GM19238 (cell line): ENCODE measurements at regions not wholly inside any gene's neighbourhood (a gene's known extent, or its start where the extent isn't known, plus 50 kb on each side); places are given as distances from the start of the nearest gene placed in this dataset.
"Not testable (repeated sequence)": the region's sequence is repeated elsewhere in the genome, so short reads cannot be mapped to it uniquely, and the experiment has no call there.

ENCODE experiments used
- DNase-seq: peaks from one replicate; pipeline ENCODE4 v3.0.0; 2011; ENCODE audit warnings: low spot score; ENCODE audit not compliant: insufficient read length

DNA sequence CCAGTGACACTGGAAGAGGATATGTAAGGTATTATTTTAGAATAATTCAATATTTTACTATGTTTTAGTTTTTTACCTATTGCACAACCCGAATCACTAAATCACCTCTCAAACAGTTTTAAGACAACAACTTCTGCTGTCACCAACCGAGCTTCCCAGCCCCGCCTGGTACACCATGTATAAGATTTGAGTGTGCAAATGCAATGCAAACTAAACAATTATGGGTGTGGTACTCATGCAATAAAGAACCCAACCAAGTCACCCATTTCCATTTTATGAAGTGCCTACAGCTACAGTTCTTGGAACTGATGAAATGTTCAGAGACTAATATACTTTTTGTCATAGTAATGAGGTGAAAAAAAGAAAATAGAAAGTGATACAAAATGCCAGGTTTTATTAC, 256.2 kb downstream of the TAFA4 start:
- no peak for DNase-seq

DNA sequence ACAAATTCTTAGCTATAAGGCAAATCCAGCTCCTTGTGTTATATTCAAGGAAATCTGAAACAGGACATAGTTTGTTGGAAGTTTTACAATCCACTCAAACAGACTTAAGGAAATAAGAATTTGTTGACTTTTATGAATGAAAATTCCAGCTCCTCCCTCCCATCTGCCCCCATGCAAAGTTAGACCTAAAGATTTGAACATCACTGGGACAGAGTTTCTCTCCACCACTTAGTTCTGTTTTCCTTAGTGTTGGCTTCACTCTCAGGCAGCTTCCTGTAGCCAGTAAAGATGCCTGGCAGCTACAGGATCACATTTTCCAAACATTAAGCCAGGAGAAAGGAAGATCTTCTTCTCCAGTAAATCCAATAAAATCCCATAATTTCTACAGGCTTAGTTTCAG, 265.0 kb downstream of the TAFA4 start:
- DNase-seq, result no peak

- no peak for DNase-seq
Measured at GRCh38 chr3:68666429-68667136, 265.8 kb downstream of the TAFA4 start.

- DNase-seq, result no peak
Measured at GRCh38 chr3:68664276-68664675, 268.1 kb downstream of the TAFA4 start.

DNA sequence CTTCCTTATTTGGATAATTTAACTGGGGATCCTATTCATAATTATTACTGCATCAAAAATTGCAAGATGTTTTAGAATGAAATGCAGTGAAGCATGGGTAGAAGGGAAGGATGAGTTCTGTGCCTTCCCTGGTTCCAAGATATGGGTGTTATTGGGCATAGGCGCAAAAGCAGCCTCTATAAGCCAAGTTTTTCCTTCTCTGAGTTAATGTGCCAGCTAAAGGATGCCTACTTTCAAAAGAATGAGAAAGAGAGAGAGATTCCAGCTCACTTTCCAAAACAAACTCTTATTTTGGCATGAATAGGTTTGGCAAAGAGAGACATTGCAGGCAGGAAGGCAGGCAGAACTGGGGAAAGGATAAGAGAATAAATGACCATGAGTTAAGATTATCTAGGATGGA, 270.2 kb downstream of the TAFA4 start:
- no peak for DNase-seq

DNA sequence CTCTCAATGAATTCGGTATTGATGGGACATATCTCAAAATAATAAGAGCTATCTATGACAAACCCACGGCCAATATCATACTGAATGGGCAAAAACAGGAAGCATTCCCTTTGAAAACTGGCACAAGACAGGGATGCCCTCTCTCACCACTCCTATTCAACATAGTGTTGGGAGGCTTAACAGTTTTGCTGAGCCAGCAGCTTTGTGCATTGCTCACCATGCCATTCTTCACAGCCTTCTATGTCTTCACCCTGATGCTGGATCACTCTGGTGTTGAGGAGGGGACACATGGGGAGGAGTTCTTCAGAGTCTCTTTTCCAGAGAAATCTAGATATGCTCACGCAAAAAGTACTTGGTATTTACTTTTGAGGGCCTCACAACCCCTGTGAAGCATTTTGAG, 281.7 kb downstream of the TAFA4 start:
- DNase-seq, result not testable (repeated sequence)

DNA sequence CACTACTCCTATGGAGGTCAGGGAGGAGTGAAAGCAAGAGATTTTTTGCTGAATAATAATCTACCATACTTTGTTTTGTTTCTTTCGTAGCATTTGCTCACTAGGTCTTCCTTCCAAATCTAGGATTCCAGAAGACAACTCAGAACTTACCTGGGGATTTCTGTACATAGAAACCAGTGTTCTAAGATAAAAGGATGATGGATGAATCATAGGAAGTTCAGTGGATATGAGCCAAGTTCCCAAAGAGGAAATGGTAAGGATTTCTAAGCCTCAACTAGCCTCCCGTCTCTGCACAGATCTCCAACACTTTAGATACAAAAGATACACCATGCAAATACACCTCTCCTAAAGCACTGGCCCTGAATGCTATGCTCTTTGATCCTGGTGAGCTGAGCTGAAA, 283.9 kb downstream of the TAFA4 start:
- DNase-seq, result no peak

DNA sequence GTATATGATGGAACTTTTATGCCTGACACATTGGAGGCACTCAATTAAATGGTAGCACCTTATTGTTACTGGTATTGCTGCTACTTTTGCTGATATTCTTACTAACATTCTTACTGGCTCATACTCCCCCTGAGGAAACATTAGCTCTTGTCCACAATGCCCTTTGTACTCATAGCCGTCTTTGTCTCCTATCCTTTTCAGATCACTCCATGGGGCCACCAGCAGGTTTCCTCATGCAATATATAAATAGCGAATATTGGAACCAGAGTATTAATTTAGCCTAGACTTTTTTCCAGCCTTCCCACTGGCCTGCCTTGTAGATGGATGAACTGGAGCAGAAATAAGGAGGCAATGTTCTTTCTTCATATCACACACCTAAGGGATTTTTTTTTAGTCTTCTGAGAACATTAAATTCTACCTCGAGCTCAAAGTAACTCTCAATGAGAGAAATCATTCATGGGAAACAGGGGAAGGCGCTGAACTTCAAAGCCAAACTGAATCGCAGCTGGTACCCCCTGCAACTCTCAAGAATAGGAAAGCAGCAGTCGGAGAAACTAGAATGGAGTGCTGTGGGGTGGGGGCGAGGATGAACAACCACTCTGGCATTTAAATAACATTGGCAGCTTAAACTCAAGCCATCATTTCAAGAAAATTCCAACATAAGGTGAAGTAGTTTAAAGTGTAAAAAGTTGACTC, 300.3 kb downstream of the TAFA4 start:
- DNase-seq, result no peak

DNA sequence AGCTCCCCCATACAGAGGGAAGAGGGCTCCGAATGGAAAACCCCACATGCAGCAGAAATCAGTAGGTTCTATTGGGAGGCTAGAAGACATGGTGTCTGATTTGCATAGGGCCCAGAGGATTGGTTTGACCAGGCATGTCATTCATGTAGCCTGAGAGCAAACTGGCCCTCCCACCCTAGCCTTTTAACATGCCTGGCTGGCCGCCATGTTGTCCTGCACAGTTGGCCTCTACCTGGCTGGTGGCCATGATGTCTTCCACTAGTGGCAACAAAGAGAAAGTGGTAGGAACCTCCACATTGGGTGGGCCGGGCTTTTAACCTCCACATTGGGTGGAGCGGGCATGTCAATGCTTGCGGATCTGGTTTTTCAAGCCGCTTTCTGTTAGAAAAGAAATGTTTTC, 312.1 kb downstream of the TAFA4 start:
- DNase-seq, result no peak

DNA sequence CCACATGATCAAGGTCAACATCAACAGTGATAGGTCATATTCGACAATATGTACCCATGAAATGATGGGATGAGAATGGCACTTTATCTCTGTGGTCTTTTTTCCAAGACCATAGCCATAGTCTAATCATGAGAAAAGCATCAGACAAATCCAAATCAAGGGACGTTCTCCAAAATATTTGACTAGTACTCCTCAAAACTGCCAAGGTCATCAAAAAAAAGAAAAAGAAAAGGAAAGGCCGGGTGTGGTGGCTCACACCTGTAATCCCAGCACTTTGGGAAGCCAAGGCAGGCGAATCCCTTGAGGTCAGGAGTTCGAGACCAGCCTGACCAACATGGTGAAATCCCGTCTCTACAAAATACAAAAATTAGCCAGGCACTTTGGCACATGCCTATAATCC, 318.3 kb downstream of the TAFA4 start:
- DNase-seq, result no peak

GRCh38 chr3:68571321-68571720, 361.0 kb downstream of the TAFA4 start:
- no peak for DNase-seq

DNA sequence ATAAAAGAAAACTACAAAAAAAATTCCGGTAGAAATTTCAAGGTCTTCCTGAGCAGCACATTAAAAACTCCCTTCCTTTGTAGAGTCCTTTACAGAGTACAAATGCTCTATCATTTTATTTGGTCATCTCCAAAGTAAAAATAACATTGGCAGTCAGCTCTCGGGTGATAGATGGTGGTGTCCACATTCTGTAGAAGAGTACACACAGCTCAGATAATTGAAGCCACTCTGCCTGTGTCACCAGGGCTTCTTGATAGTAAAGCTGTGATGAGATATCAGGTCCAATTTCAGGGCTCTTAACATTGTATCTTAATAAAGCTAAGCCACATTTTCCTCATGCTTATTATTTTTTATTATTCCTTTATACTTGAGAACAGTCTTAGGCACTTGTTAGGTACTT, 371.6 kb downstream of the TAFA4 start:
- no peak for DNase-seq

- no peak for DNase-seq
Measured at GRCh38 chr3:68535782-68536181, 396.6 kb downstream of the TAFA4 start.

GRCh38 chr3:68523330-68523729, 409.0 kb downstream of the TAFA4 start:
- no peak for DNase-seq

- no peak for DNase-seq
Measured at GRCh38 chr3:68515237-68515636, 417.1 kb downstream of the TAFA4 start.

GRCh38 chr3:68504201-68504600, 428.1 kb downstream of the TAFA4 start:
- no peak for DNase-seq

DNA sequence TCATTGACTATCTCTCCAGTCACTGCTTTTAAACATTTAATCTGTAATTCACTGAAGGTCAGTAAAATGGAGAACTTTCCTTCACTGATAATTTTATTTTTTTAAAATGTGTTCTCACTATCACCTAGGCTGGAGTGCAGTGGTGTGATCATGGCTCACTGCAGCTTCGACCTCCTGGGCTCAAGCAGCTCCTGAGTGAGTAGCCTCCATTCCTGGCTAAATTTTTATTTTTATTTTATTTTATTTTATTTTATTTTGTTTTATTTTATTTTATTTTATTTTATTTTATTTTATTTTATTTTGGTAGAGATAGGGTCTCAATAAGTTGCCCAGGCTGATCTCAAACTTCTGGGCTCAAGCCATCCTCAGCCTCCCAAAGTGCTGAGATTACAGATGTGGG, 446.5 kb downstream of the TAFA4 start:
- DNase-seq, result not testable (repeated sequence)

DNA sequence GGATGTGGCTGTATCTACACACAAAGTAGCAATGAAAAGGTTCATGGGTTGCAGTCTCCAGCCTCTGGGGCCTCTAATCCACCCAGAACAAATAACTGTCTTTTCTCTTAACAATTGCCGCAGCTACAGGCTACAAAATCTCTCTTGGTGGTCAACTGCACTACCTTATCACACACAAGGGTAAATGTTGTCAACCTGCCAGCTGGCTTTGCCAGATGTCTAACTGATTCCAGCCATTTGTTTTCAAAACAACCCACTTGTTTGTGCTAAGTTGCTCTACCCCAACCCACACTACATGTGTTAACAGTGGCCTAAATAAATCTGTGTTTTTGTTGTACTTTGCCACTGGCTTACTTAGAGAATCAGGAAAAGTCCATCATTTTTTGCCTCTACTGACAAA, 447.3 kb downstream of the TAFA4 start:
- DNase-seq, result no peak

- no peak for DNase-seq
Measured at GRCh38 chr3:68483601-68484000, 448.7 kb downstream of the TAFA4 start.

DNA sequence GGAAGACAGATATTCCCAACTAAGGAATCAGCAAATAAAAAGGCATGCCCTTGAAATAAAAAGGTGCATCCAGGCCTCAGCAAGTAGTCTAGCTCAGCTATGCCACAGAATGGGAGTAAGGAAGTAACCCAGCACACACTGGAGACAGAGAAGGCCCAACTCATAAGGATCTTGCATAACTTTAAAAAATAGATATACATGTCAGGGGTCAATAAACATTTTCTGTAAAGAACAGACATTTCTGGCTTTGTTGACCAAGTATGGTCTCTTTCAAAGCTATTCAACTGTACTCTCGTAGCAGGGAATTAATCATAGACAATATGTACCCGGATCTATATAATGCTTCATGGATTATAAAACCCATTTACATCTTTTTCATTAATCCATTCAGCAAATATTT, 449.3 kb downstream of the TAFA4 start:
- DNase-seq, result no peak

DNA sequence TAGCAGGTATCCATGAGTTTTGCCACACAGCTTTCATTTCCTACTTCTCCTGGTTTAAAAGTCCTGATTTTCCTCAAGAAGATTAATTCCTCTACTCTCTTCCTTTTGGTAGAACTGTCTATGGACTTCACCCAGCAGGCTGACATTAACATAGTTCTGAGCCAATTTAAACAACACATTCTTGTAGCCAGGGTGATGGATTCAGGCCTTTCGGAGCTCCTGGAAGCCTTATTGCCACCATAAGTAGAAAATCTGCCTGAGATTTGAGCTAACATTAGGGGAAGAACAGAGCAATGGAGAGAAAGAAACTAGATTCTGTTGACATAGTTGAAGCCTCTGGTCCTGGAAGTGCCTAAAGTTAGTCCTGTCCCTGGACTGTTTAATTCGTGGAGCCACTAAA, 449.8 kb downstream of the TAFA4 start:
- no peak for DNase-seq

DNA sequence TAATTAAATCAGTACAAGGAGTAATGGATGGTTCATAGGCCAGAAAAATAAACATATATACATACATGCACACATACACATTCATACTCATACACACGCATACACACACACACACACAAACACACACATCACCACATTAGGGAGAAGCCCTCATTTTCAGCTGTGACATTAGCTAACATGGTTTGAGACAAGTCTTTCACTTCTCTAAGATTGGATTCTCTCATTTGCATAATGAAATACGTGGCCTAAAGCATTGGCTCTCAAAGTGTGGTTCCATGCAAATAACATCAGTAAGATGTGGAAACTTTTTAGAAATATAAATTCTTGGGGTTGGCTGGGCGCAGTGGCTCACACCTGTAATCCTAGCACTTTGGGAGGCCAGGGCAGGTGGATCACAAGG, 452.6 kb downstream of the TAFA4 start:
- no peak for DNase-seq

GRCh38 chr3:68468695-68469375, 463.5 kb downstream of the TAFA4 start:
- DNase-seq, result no peak
